ENCODE measurements at regions not wholly inside any gene's neighbourhood (a gene's known extent, or its start where the extent isn't known, plus 50 kb on each side); places are given as distances from the start of the nearest gene placed in this dataset.

DNA sequence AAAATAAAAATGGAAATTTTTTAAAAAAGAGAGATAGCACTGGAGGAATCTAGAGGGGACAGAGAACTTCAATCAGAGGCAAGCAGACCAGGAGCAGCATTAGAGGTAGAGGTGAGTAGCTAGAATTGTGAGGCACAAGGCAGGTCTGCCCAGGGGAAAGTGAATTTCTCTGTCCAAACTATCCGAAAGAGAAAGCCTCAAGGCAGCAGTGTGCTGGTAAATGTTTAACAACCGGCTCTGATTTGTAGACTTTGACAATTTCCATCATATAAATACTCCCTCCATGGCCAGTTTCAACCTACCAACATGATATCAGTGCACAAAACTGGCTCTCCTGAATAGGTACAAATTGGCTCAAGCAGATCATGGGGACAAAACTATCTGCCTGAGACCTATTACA is 160.6 kb upstream of the EGLN3 start:
- Mint-ChIP-seq H3K27me3 (ENCODE audit: low read depth) (no peaks in the 10 kb centered on the region; the same call in 1 of the 2 replicates), H3K9me3 (peaks cover 14% of the 10 kb centered on the region), H3K4me1 (no peaks in the 10 kb centered on the region), H3K27ac (no peak overlapping the region), H3K4me3 (no peak overlapping the region), H3K36me3 (no peaks in the 10 kb centered on the region)
- ATAC-seq (no peak), DNase-seq (ENCODE audit: low spot score) (no peak)
- CTCF ChIA-PET = interaction anchor here (2.1 to 2.9 kb wide), 2 partner anchors 13 to 262 kb away, joined by 4 to 11 read pairs; no protein-coding TSS in a partner anchor
- POLR2A ChIA-PET = no interaction called here
- no peak for TF ChIP-seq ELF4 (CRISPR knock-in tag; IDR thresholded peaks at IDR 0.05; ENCODE audit: low read depth)
- no peak for TF ChIP-seq CTCF (IDR thresholded peaks at IDR 0.05)
- TF ChIP-seq, protein P1, sequence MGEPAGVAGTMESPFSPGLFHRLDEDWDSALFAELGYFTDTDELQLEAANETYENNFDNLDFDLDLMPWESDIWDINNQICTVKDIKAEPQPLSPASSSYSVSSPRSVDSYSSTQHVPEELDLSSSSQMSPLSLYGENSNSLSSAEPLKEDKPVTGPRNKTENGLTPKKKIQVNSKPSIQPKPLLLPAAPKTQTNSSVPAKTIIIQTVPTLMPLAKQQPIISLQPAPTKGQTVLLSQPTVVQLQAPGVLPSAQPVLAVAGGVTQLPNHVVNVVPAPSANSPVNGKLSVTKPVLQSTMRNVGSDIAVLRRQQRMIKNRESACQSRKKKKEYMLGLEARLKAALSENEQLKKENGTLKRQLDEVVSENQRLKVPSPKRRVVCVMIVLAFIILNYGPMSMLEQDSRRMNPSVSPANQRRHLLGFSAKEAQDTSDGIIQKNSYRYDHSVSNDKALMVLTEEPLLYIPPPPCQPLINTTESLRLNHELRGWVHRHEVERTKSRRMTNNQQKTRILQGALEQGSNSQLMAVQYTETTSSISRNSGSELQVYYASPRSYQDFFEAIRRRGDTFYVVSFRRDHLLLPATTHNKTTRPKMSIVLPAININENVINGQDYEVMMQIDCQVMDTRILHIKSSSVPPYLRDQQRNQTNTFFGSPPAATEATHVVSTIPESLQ (CRISPR knock-in tag; IDR thresholded peaks at IDR 0.05) = no peak
- no peak for TF ChIP-seq CBFB (CRISPR knock-in tag; IDR thresholded peaks at IDR 0.05; ENCODE audit: low read depth)
- no peak for TF ChIP-seq TCF7 (CRISPR knock-in tag; IDR thresholded peaks at IDR 0.05; ENCODE audit: low read depth)
- TF ChIP-seq ZNF396 (CRISPR knock-in tag; IDR thresholded peaks at IDR 0.05; ENCODE audit: borderline replicate concordance) = no peak
- TF ChIP-seq, protein P2, sequence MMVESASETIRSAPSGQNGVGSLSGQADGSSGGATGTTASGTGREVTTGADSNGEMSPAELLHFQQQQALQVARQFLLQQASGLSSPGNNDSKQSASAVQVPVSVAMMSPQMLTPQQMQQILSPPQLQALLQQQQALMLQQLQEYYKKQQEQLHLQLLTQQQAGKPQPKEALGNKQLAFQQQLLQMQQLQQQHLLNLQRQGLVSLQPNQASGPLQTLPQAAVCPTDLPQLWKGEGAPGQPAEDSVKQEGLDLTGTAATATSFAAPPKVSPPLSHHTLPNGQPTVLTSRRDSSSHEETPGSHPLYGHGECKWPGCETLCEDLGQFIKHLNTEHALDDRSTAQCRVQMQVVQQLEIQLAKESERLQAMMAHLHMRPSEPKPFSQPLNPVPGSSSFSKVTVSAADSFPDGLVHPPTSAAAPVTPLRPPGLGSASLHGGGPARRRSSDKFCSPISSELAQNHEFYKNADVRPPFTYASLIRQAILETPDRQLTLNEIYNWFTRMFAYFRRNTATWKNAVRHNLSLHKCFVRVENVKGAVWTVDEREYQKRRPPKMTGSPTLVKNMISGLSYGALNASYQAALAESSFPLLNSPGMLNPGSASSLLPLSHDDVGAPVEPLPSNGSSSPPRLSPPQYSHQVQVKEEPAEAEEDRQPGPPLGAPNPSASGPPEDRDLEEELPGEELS (CRISPR knock-in tag; IDR thresholded peaks at IDR 0.05) = no peak
- TF ChIP-seq NR2C2 (CRISPR knock-in tag; IDR thresholded peaks at IDR 0.05) = no peak

GRCh38 chr14:34110531-34110930 is 159.7 kb upstream of the EGLN3 start:
- ATAC-seq (no peak), DNase-seq (ENCODE audit: low spot score) (no peak)
- Mint-ChIP-seq H3K9me3 (peaks cover 5% of the 10 kb centered on the region), H3K4me1 (no peaks in the 10 kb centered on the region), H3K4me3 (no peak overlapping the region), H3K27ac (no peak overlapping the region), H3K27me3 (ENCODE audit: low read depth) (no peaks in the 10 kb centered on the region; the same call in 1 of the 2 replicates), H3K36me3 (no peaks in the 10 kb centered on the region)
- TF ChIP-seq E2F5 (CRISPR knock-in tag; IDR thresholded peaks at IDR 0.05) (no peak), ZBTB43 (CRISPR knock-in tag; IDR thresholded peaks at IDR 0.05) (no peak), NR3C1 (CRISPR knock-in tag; conservative IDR thresholded peaks at IDR 0.05; ENCODE audit: low read depth) (no peak), FOXJ3 (CRISPR knock-in tag; IDR thresholded peaks at IDR 0.05; ENCODE audit: borderline replicate concordance) (no peak), IRF2 (CRISPR knock-in tag; IDR thresholded peaks at IDR 0.05; ENCODE audit: borderline replicate concordance, low read depth) (no peak), GTF2I (CRISPR knock-in tag; conservative IDR thresholded peaks at IDR 0.05) (no peak), ZNF263 (CRISPR knock-in tag; IDR thresholded peaks at IDR 0.05; ENCODE audit: low read depth) (no peak), CREB1 (CRISPR knock-in tag; IDR thresholded peaks at IDR 0.05) (no peak), ETV6 (CRISPR knock-in tag; IDR thresholded peaks at IDR 0.05) (no peak)
- TF ChIP-seq, protein P3, sequence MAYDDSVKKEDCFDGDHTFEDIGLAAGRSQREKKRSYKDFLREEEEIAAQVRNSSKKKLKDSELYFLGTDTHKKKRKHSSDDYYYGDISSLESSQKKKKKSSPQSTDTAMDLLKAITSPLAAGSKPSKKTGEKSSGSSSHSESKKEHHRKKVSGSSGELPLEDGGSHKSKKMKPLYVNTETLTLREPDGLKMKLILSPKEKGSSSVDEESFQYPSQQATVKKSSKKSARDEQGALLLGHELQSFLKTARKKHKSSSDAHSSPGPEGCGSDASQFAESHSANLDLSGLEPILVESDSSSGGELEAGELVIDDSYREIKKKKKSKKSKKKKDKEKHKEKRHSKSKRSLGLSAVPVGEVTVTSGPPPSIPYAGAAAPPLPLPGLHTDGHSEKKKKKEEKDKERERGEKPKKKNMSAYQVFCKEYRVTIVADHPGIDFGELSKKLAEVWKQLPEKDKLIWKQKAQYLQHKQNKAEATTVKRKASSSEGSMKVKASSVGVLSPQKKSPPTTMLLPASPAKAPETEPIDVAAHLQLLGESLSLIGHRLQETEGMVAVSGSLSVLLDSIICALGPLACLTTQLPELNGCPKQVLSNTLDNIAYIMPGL (CRISPR knock-in tag; IDR thresholded peaks at IDR 0.05) = no peak
- TF ChIP-seq, protein P4, sequence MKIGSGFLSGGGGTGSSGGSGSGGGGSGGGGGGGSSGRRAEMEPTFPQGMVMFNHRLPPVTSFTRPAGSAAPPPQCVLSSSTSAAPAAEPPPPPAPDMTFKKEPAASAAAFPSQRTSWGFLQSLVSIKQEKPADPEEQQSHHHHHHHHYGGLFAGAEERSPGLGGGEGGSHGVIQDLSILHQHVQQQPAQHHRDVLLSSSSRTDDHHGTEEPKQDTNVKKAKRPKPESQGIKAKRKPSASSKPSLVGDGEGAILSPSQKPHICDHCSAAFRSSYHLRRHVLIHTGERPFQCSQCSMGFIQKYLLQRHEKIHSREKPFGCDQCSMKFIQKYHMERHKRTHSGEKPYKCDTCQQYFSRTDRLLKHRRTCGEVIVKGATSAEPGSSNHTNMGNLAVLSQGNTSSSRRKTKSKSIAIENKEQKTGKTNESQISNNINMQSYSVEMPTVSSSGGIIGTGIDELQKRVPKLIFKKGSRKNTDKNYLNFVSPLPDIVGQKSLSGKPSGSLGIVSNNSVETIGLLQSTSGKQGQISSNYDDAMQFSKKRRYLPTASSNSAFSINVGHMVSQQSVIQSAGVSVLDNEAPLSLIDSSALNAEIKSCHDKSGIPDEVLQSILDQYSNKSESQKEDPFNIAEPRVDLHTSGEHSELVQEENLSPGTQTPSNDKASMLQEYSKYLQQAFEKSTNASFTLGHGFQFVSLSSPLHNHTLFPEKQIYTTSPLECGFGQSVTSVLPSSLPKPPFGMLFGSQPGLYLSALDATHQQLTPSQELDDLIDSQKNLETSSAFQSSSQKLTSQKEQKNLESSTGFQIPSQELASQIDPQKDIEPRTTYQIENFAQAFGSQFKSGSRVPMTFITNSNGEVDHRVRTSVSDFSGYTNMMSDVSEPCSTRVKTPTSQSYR (CRISPR knock-in tag; IDR thresholded peaks at IDR 0.05) = no peak
- TF ChIP-seq, protein P5, sequence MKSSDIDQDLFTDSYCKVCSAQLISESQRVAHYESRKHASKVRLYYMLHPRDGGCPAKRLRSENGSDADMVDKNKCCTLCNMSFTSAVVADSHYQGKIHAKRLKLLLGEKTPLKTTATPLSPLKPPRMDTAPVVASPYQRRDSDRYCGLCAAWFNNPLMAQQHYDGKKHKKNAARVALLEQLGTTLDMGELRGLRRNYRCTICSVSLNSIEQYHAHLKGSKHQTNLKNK (CRISPR knock-in tag; IDR thresholded peaks at IDR 0.05) = no peak
- ChIA-PET POLR2A (no interaction called here), CTCF (no interaction called here)
